HEK293 (cell line): ENCODE measurements at regions not wholly inside any gene's neighbourhood (a gene's known extent, or its start where the extent isn't known, plus 50 kb on each side); places are given as distances from the start of the nearest gene placed in this dataset.

Experiments used
- CTCF ChIA-PET: fragments of 350-600 bp; formaldehyde crosslinking; extraction: SDS; loops from one replicate; lab custom pipeline; 2021; ENCODE audit warnings: antibody characterized with exemption; lab: Yijun Ruan, JAX
- POLR2A ChIA-PET: fragments of 300-600 bp; formaldehyde crosslinking; extraction: SDS; loops from one replicate; lab custom pipeline; 2020; ENCODE audit warnings: antibody characterized with exemption, inconsistent platforms; lab: Yijun Ruan, JAX
- H3K27ac ChIP-seq: fragments of 200-500 bp; sonication (Bioruptor generic); 2 replicates; pipeline ENCODE4 v1.5.1; 2014; ENCODE audit warnings: low read depth, low read length, control low read depth, inconsistent platforms; ENCODE audit errors: extremely low read depth
- H3K36me3 ChIP-seq, 2 experiments: fragments of 200-500 bp in 1 of 2; sonication (Bioruptor generic) in 1 of 2; 1 replicate in 1 of 2; 2 replicates in 1 of 2; pipeline ENCODE4 v1.5.1; 2014 to 2017; ENCODE audit warnings: inconsistent platforms in 2 of 2, low read length in 2 of 2; ENCODE audit not compliant: control insufficient read depth in 2 of 2, insufficient read depth in 1 of 2
- H3K4me1 ChIP-seq: fragments of 200-500 bp; sonication (Bioruptor generic); 2 replicates; pipeline ENCODE4 v1.5.1; 2014; ENCODE audit warnings: mild to moderate bottlenecking, low read length, inconsistent platforms; ENCODE audit not compliant: control insufficient read depth, insufficient read depth
- H3K4me3 ChIP-seq: 2 replicates; pipeline ENCODE4 v1.5.1; 2011; ENCODE audit warnings: low read depth, mild to moderate bottlenecking, control low read depth, low read length, moderate library complexity
- H3K9me3 ChIP-seq: fragments of 200-500 bp; sonication (Bioruptor generic); 2 replicates; pipeline ENCODE4 v1.5.1; 2014; ENCODE audit warnings: low read depth, low read length, inconsistent platforms; ENCODE audit not compliant: control insufficient read depth, insufficient read depth
- GLIS2 ChIP-seq: fragments of 450-650 bp; formaldehyde crosslinking; IDR thresholded peaks from 2 replicates; pipeline ENCODE4 v1.5.1; 2016; ENCODE audit warnings: missing biosample characterization, missing genetic modification characterization
- INSM2 ChIP-seq: fragments of 450-650 bp; formaldehyde crosslinking; IDR thresholded peaks from 2 replicates; pipeline ENCODE4 v1.5.1; 2016; ENCODE audit warnings: missing biosample characterization, missing genetic modification characterization
- SCRT2 ChIP-seq: fragments of 450-650 bp; formaldehyde crosslinking; IDR thresholded peaks from 2 replicates; pipeline ENCODE4 v1.5.1; 2016; ENCODE audit warnings: missing biosample characterization, missing genetic modification characterization
- ZFP41 ChIP-seq: fragments of 450-650 bp; formaldehyde crosslinking; IDR thresholded peaks from 2 replicates; pipeline ENCODE4 v1.5.1; 2016; ENCODE audit warnings: missing biosample characterization, missing genetic modification characterization, borderline replicate concordance
- ZNF10 ChIP-seq: fragments of 450-650 bp; formaldehyde crosslinking; IDR thresholded peaks from 2 replicates; pipeline ENCODE4 v1.5.1; 2017; ENCODE audit warnings: missing biosample characterization, missing genetic modification characterization
- ZNF16 ChIP-seq: fragments of 450-650 bp; formaldehyde crosslinking; IDR thresholded peaks from 2 replicates; pipeline ENCODE4 v1.5.1; 2016; ENCODE audit warnings: low read depth, missing biosample characterization, missing genetic modification characterization
- ZNF202 ChIP-seq: fragments of 450-650 bp; formaldehyde crosslinking; IDR thresholded peaks from 2 replicates; pipeline ENCODE4 v1.5.1; 2016; ENCODE audit warnings: missing biosample characterization, missing genetic modification characterization, borderline replicate concordance
- ZNF292 ChIP-seq: fragments of 450-650 bp; formaldehyde crosslinking; IDR thresholded peaks from 2 replicates; pipeline ENCODE4 v1.5.1; 2016; ENCODE audit warnings: low read depth, missing biosample characterization, missing genetic modification characterization, borderline replicate concordance
- ZNF366 ChIP-seq: fragments of 450-650 bp; formaldehyde crosslinking; conservative IDR thresholded peaks from 2 replicates; pipeline ENCODE4 v1.5.1; 2016; ENCODE audit warnings: missing biosample characterization, missing genetic modification characterization
- ZNF521 ChIP-seq: fragments of 450-650 bp; formaldehyde crosslinking; IDR thresholded peaks from 2 replicates; pipeline ENCODE4 v1.5.1; 2017; ENCODE audit warnings: missing biosample characterization, mild to moderate bottlenecking, missing genetic modification characterization
- ZNF529 ChIP-seq: fragments of 450-650 bp; formaldehyde crosslinking; IDR thresholded peaks from 2 replicates; pipeline ENCODE4 v1.5.1; 2017; ENCODE audit warnings: missing genetic modification characterization, missing biosample characterization; ENCODE audit not compliant: insufficient replicate concordance
- ZNF621 ChIP-seq: fragments of 450-650 bp; formaldehyde crosslinking; IDR thresholded peaks from 2 replicates; pipeline ENCODE4 v1.5.1; 2017; ENCODE audit warnings: missing biosample characterization, missing genetic modification characterization
- ZNF654 ChIP-seq: fragments of 450-650 bp; formaldehyde crosslinking; IDR thresholded peaks from 2 replicates; pipeline ENCODE4 v1.5.1; 2016; ENCODE audit warnings: low read depth, missing biosample characterization, missing genetic modification characterization
- ZNF791 ChIP-seq: fragments of 450-650 bp; formaldehyde crosslinking; IDR thresholded peaks from 2 replicates; pipeline ENCODE4 v1.5.1; 2016; ENCODE audit warnings: missing biosample characterization, missing genetic modification characterization
- ZNF792 ChIP-seq: fragments of 450-650 bp; formaldehyde crosslinking; IDR thresholded peaks from 2 replicates; pipeline ENCODE4 v1.5.1; 2016; ENCODE audit warnings: missing biosample characterization, missing genetic modification characterization
- ZSCAN18 ChIP-seq: fragments of 450-650 bp; formaldehyde crosslinking; IDR thresholded peaks from 2 replicates; pipeline ENCODE4 v1.5.1; 2016; ENCODE audit warnings: missing biosample characterization, missing genetic modification characterization
- ZXDB ChIP-seq: fragments of 450-650 bp; formaldehyde crosslinking; IDR thresholded peaks from 2 replicates; pipeline ENCODE4 v1.5.1; 2016; ENCODE audit warnings: missing biosample characterization, missing genetic modification characterization
- TF ChIP-seq, protein P1 (sequence below): fragments of 450-650 bp; formaldehyde crosslinking; conservative IDR thresholded peaks from 2 replicates; pipeline ENCODE4 v1.5.1; 2016; ENCODE audit warnings: low read depth, missing biosample characterization, missing genetic modification characterization
- TF ChIP-seq, protein P2 (sequence below): fragments of 450-650 bp; formaldehyde crosslinking; IDR thresholded peaks from 2 replicates; pipeline ENCODE4 v1.5.1; 2016; ENCODE audit warnings: missing biosample characterization, missing genetic modification characterization
- TF ChIP-seq, protein P3 (sequence below): fragments of 450-650 bp; formaldehyde crosslinking; IDR thresholded peaks from 2 replicates; pipeline ENCODE4 v1.5.1; 2016; ENCODE audit warnings: missing biosample characterization, missing genetic modification characterization

GRCh38 chr3:72348357-72348756 is 499.9 kb downstream of the SHQ1 start:
- POLR2A ChIA-PET: no interaction called here
- no peaks in the 10 kb centered on the region for H3K4me1 ChIP-seq
- TF ChIP-seq, protein P1, sequence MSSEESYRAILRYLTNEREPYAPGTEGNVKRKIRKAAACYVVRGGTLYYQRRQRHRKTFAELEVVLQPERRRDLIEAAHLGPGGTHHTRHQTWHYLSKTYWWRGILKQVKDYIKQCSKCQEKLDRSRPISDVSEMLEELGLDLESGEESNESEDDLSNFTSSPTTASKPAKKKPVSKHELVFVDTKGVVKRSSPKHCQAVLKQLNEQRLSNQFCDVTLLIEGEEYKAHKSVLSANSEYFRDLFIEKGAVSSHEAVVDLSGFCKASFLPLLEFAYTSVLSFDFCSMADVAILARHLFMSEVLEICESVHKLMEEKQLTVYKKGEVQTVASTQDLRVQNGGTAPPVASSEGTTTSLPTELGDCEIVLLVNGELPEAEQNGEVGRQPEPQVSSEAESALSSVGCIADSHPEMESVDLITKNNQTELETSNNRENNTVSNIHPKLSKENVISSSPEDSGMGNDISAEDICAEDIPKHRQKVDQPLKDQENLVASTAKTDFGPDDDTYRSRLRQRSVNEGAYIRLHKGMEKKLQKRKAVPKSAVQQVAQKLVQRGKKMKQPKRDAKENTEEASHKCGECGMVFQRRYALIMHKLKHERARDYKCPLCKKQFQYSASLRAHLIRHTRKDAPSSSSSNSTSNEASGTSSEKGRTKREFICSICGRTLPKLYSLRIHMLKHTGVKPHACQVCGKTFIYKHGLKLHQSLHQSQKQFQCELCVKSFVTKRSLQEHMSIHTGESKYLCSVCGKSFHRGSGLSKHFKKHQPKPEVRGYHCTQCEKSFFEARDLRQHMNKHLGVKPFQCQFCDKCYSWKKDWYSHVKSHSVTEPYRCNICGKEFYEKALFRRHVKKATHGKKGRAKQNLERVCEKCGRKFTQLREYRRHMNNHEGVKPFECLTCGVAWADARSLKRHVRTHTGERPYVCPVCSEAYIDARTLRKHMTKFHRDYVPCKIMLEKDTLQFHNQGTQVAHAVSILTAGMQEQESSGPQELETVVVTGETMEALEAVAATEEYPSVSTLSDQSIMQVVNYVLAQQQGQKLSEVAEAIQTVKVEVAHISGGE (tag by site-specific recombination): no peak
- no peak for TF ChIP-seq SCRT2 (tag by site-specific recombination)
- TF ChIP-seq ZNF366: no peak
- TF ChIP-seq ZNF529 (tag by site-specific recombination): no peak
- no peak for TF ChIP-seq ZFP41
- no peak for TF ChIP-seq ZSCAN18
- TF ChIP-seq INSM2: no peak
- no peak for TF ChIP-seq ZNF202 (tag by site-specific recombination)
- no peak for TF ChIP-seq ZNF621
- TF ChIP-seq, protein P2, sequence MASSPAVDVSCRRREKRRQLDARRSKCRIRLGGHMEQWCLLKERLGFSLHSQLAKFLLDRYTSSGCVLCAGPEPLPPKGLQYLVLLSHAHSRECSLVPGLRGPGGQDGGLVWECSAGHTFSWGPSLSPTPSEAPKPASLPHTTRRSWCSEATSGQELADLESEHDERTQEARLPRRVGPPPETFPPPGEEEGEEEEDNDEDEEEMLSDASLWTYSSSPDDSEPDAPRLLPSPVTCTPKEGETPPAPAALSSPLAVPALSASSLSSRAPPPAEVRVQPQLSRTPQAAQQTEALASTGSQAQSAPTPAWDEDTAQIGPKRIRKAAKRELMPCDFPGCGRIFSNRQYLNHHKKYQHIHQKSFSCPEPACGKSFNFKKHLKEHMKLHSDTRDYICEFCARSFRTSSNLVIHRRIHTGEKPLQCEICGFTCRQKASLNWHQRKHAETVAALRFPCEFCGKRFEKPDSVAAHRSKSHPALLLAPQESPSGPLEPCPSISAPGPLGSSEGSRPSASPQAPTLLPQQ (tag by site-specific recombination): no peak
- TF ChIP-seq, protein P3, sequence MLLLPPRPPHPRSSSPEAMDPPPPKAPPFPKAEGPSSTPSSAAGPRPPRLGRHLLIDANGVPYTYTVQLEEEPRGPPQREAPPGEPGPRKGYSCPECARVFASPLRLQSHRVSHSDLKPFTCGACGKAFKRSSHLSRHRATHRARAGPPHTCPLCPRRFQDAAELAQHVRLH (tag by site-specific recombination): no peak
- TF ChIP-seq, all 188 proteins: peak for 0
- Histone ChIP-seq H3K4me3 (no peak overlapping the region), H3K9me3 (no peaks in the 10 kb centered on the region), H3K27ac (no peak overlapping the region), H3K36me3 (no peaks in the 10 kb centered on the region)
- CTCF ChIA-PET: interaction anchor here (1.0 kb wide), 1 partner anchor 473 kb away, joined by 4 read pairs; no protein-coding TSS in a partner anchor

- ChIA-PET POLR2A (no interaction called here), CTCF (interaction anchor here (1.0 kb wide), 1 partner anchor 474 kb away, joined by 4 read pairs; no protein-coding TSS in a partner anchor)
- H3K36me3 ChIP-seq: no peaks in the 10 kb centered on the region
- no peak overlapping the region for H3K4me3 ChIP-seq
- H3K9me3 ChIP-seq: no peaks in the 10 kb centered on the region
- no peak overlapping the region for H3K27ac ChIP-seq
- H3K4me1 ChIP-seq: no peaks in the 10 kb centered on the region
- TF ChIP-seq ZNF791 (tag by site-specific recombination): no peak
- no peak for TF ChIP-seq ZXDB (tag by site-specific recombination)
- TF ChIP-seq ZNF10 (tag by site-specific recombination): no peak
- TF ChIP-seq GLIS2 (tag by site-specific recombination): no peak
- no peak for TF ChIP-seq ZNF292 (tag by site-specific recombination)
- TF ChIP-seq ZNF16 (tag by site-specific recombination): no peak
- TF ChIP-seq ZNF521 (tag by site-specific recombination): no peak
- TF ChIP-seq ZNF654 (tag by site-specific recombination): no peak
- no peak for TF ChIP-seq ZNF792 (tag by site-specific recombination)
Measured at GRCh38 chr3:72347819-72348319, 500.4 kb downstream of the SHQ1 start.
